Astrocyte (in vitro differentiated cells and primary cell): ENCODE measurements at regions not wholly inside any gene's neighbourhood (a gene's known extent, or its start where the extent isn't known, plus 50 kb on each side); places are given as distances from the start of the nearest gene placed in this dataset.

ENCODE experiments used
- DNase-seq: peaks from one replicate; pipeline ENCODE4 v3.0.0-alpha.2; 2010; ENCODE audit warnings: low read depth
- FAIRE-seq: peaks from 2 replicates; lab custom pipeline; 2011; peaks lifted over from hg19 to GRCh38; lab: Jason Lieb, UNC
- H2AFZ ChIP-seq: 2 replicates; pipeline ENCODE4 v1.6.0; 2012; ENCODE audit warnings: low read depth, low read length, inconsistent platforms
- H3K27ac ChIP-seq: 2 replicates; pipeline ENCODE4 v1.5.1; 2011; ENCODE audit warnings: low read depth, low read length, inconsistent platforms
- H3K27me3 ChIP-seq: 2 replicates; pipeline ENCODE4 v1.6.0; 2011; ENCODE audit warnings: low read length, inconsistent platforms; ENCODE audit not compliant: insufficient read depth
- H3K36me3 ChIP-seq: 2 replicates; pipeline ENCODE4 v1.5.1; 2011; ENCODE audit warnings: low read length, inconsistent platforms; ENCODE audit not compliant: insufficient read depth
- H3K4me1 ChIP-seq: 2 replicates; pipeline ENCODE4 v1.5.1; 2011; ENCODE audit warnings: low read length, inconsistent platforms; ENCODE audit not compliant: insufficient read depth
- H3K4me2 ChIP-seq: 2 replicates; pipeline ENCODE4 v1.6.0; 2012; ENCODE audit warnings: low read length, inconsistent platforms
- H3K4me3 ChIP-seq: 2 replicates; pipeline ENCODE4 v1.5.1; 2011; ENCODE audit warnings: low read depth, mild to moderate bottlenecking, low read length, inconsistent platforms; ENCODE audit not compliant: insufficient read depth
- H3K79me2 ChIP-seq: 2 replicates; pipeline ENCODE4 v1.6.0; 2012; ENCODE audit warnings: mild to moderate bottlenecking, low read length, inconsistent platforms; ENCODE audit not compliant: insufficient read depth
- H3K9ac ChIP-seq: 2 replicates; pipeline ENCODE4 v1.6.0; 2012; ENCODE audit warnings: mild to moderate bottlenecking, low read length, inconsistent platforms
- H3K9me3 ChIP-seq: 2 replicates; pipeline ENCODE4 v1.5.1; 2012; ENCODE audit warnings: low read depth, mild to moderate bottlenecking, low read length, inconsistent platforms; ENCODE audit not compliant: insufficient read depth
- H4K20me1 ChIP-seq: 2 replicates; pipeline ENCODE4 v1.6.0; 2012; ENCODE audit warnings: low read length, inconsistent platforms; ENCODE audit not compliant: insufficient read depth
- H3K27ac Mint-ChIP-seq: one replicate; pipeline ENCODE4 v1.8.0; 2021; ENCODE audit warnings: mild to moderate bottlenecking, mixed read lengths; ENCODE audit not compliant: unreplicated experiment
- H3K27me3 Mint-ChIP-seq: one replicate; pipeline ENCODE4 v1.8.0; 2021; ENCODE audit warnings: low read depth, mixed read lengths; ENCODE audit not compliant: unreplicated experiment
- H3K36me3 Mint-ChIP-seq: one replicate; pipeline ENCODE4 v1.8.0; 2021; ENCODE audit warnings: low read depth, mixed read lengths; ENCODE audit not compliant: unreplicated experiment
- H3K4me1 Mint-ChIP-seq: one replicate; pipeline ENCODE4 v1.8.0; 2021; ENCODE audit warnings: low read depth, mixed read lengths; ENCODE audit not compliant: unreplicated experiment
- H3K4me3 Mint-ChIP-seq: one replicate; pipeline ENCODE4 v1.8.0; 2021; ENCODE audit warnings: mild to moderate bottlenecking, moderate library complexity, mixed read lengths; ENCODE audit not compliant: unreplicated experiment
- H3K9me3 Mint-ChIP-seq: one replicate; pipeline ENCODE4 v1.8.0; 2021; ENCODE audit warnings: mild to moderate bottlenecking, mixed read lengths; ENCODE audit not compliant: unreplicated experiment
- CTCF ChIP-seq: IDR thresholded peaks from 2 replicates; pipeline ENCODE4 v1.5.1; 2011; ENCODE audit warnings: low read depth, mild to moderate bottlenecking, inconsistent platforms, low read length, moderate library complexity; ENCODE audit not compliant: insufficient read depth
- EZH2 ChIP-seq: IDR thresholded peaks from 2 replicates; pipeline ENCODE4 v1.6.1; 2012; ENCODE audit warnings: mild to moderate bottlenecking, low read length, inconsistent platforms; ENCODE audit not compliant: insufficient read depth

GRCh38 chr5:130289132-130290088 lies 385.1 kb downstream of the CHSY3 start:
- no peak for TF ChIP-seq EZH2
- TF ChIP-seq CTCF, result no peak

GRCh38 chr5:130287438-130287837 lies 383.2 kb downstream of the CHSY3 start:
- DNase-seq (no peak), FAIRE-seq (no peak)
- Mint-ChIP-seq H3K9me3 (no peaks in the 10 kb centered on the region), H3K4me3 (no peak overlapping the region), H3K27ac (no peak overlapping the region), H3K4me1 (peaks cover 13% of the 10 kb centered on the region), H3K36me3 (no peaks in the 10 kb centered on the region), H3K27me3 (no peaks in the 10 kb centered on the region)
- Histone ChIP-seq H3K4me1 (no peaks in the 10 kb centered on the region), H2AFZ (no peak overlapping the region), H3K36me3 (no peaks in the 10 kb centered on the region), H3K9ac (no peak overlapping the region), H3K27me3 (no peaks in the 10 kb centered on the region), H3K9me3 (no peaks in the 10 kb centered on the region), H3K79me2 (no peaks in the 10 kb centered on the region), H3K4me3 (no peak overlapping the region), H3K27ac (no peak overlapping the region), H3K4me2 (no peak overlapping the region), H4K20me1 (no peaks in the 10 kb centered on the region)
- TF ChIP-seq CTCF (no peak), EZH2 (no peak)

More at GRCh38 chr5:130289132-130290088, 385.1 kb downstream of the CHSY3 start:
- DNase-seq (peak; percentile 61), FAIRE-seq (no peak)
- Histone ChIP-seq H2AFZ (no peak overlapping the region), H3K4me1 (no peaks in the 10 kb centered on the region), H3K36me3 (no peaks in the 10 kb centered on the region), H3K4me3 (no peak overlapping the region), H4K20me1 (no peaks in the 10 kb centered on the region), H3K9me3 (no peaks in the 10 kb centered on the region), H3K79me2 (no peaks in the 10 kb centered on the region), H3K27ac (no peak overlapping the region), H3K27me3 (no peaks in the 10 kb centered on the region), H3K9ac (no peak overlapping the region), H3K4me2 (peak overlapping the region; percentile 43)
- Mint-ChIP-seq H3K9me3 (no peaks in the 10 kb centered on the region), H3K27ac (no peak overlapping the region), H3K4me3 (peak overlapping the region; percentile 30), H3K36me3 (no peaks in the 10 kb centered on the region), H3K4me1 (peaks cover 13% of the 10 kb centered on the region), H3K27me3 (no peaks in the 10 kb centered on the region)

GRCh38 chr5:130286971-130287370 lies 382.7 kb downstream of the CHSY3 start:
- Histone ChIP-seq H3K79me2 (no peaks in the 10 kb centered on the region), H3K27me3 (no peaks in the 10 kb centered on the region), H2AFZ (no peak overlapping the region), H3K4me3 (no peak overlapping the region), H4K20me1 (no peaks in the 10 kb centered on the region), H3K9ac (no peak overlapping the region), H3K36me3 (no peaks in the 10 kb centered on the region), H3K27ac (no peak overlapping the region), H3K4me1 (peaks cover 3% of the 10 kb centered on the region), H3K9me3 (no peaks in the 10 kb centered on the region), H3K4me2 (no peak overlapping the region)
- H3K27ac Mint-ChIP-seq, result no peak overlapping the region
- FAIRE-seq (no peak), DNase-seq (peak; percentile 22)
- H3K4me1 Mint-ChIP-seq, result peaks cover 16% of the 10 kb centered on the region
- TF ChIP-seq CTCF (no peak), EZH2 (no peak)
- no peaks in the 10 kb centered on the region for H3K27me3 Mint-ChIP-seq
- H3K4me3 Mint-ChIP-seq, result no peak overlapping the region
- H3K9me3 Mint-ChIP-seq, result no peaks in the 10 kb centered on the region
- H3K36me3 Mint-ChIP-seq, result no peaks in the 10 kb centered on the region
